Muscle layer of colon (tissue), 2 donors: ENCODE measurements at regions not wholly inside any gene's neighbourhood (a gene's known extent, or its start where the extent isn't known, plus 50 kb on each side); places are given as distances from the start of the nearest gene placed in this dataset.

ENCODE experiments used
- H3K27ac ChIP-seq: one replicate; pipeline ENCODE4 v1.7.0; 2013; ENCODE audit warnings: low read depth, mild to moderate bottlenecking, low read length, moderate library complexity
- H3K27me3 ChIP-seq, 2 donors: one replicate each; pipeline ENCODE4 v1.7.0; 2013; ENCODE audit warnings: low read length in 2 of 2, mild to moderate bottlenecking in 2 of 2; ENCODE audit not compliant: insufficient read depth in 2 of 2, control insufficient read depth in 1 of 2
- H3K36me3 ChIP-seq: one replicate; pipeline ENCODE4 v1.7.0; 2013; ENCODE audit warnings: mild to moderate bottlenecking, low read length; ENCODE audit not compliant: insufficient read depth
- H3K4me1 ChIP-seq: one replicate; pipeline ENCODE4 v1.7.0; 2013; ENCODE audit warnings: mild to moderate bottlenecking, low read length; ENCODE audit not compliant: insufficient read depth
- H3K4me3 ChIP-seq, 2 donors: one replicate each; pipeline ENCODE4 v1.7.0; 2013; ENCODE audit warnings: low read length in 2 of 2, low read depth in 1 of 2, mild to moderate bottlenecking in 1 of 2, moderate library complexity in 1 of 2
- H3K9ac ChIP-seq: one replicate; pipeline ENCODE4 v1.7.0; 2013; ENCODE audit warnings: low read length
- H3K9me3 ChIP-seq: one replicate; pipeline ENCODE4 v1.7.0; 2013; ENCODE audit warnings: mild to moderate bottlenecking, low read length
- donor health status: abdominal sarcoma.
- donor health status: Adenocarcinoma of cecum.

GRCh38 chr9:134253606-134254205 lies 72.5 kb upstream of the RXRA start:
- H3K4me3 ChIP-seq = no peak overlapping the region
- H3K27me3 ChIP-seq = peaks cover 0 to 3% of the 10 kb centered on the region in 2 donors
- no peak overlapping the region for H3K9ac ChIP-seq
- H3K27ac ChIP-seq = no peak overlapping the region
- no peaks in the 10 kb centered on the region for H3K4me1 ChIP-seq
- H3K9me3 ChIP-seq = no peaks in the 10 kb centered on the region
- H3K36me3 ChIP-seq = no peaks in the 10 kb centered on the region

GRCh38 chr9:134258332-134258731 lies 67.9 kb upstream of the RXRA start:
- Histone ChIP-seq H3K27ac (no peak overlapping the region), H3K4me1 (no peaks in the 10 kb centered on the region), H3K9ac (no peak overlapping the region), H3K4me3 (no peak overlapping the region), H3K27me3 (no peaks in the 10 kb centered on the region), H3K9me3 (no peaks in the 10 kb centered on the region), H3K36me3 (no peaks in the 10 kb centered on the region)

GRCh38 chr9:134258828-134259546 lies 67.3 kb upstream of the RXRA start:
- Histone ChIP-seq H3K9ac (no peak overlapping the region), H3K4me3 (no peak overlapping the region), H3K27me3 (no peaks in the 10 kb centered on the region), H3K9me3 (no peaks in the 10 kb centered on the region), H3K36me3 (no peaks in the 10 kb centered on the region), H3K4me1 (no peaks in the 10 kb centered on the region), H3K27ac (no peak overlapping the region)

DNA sequence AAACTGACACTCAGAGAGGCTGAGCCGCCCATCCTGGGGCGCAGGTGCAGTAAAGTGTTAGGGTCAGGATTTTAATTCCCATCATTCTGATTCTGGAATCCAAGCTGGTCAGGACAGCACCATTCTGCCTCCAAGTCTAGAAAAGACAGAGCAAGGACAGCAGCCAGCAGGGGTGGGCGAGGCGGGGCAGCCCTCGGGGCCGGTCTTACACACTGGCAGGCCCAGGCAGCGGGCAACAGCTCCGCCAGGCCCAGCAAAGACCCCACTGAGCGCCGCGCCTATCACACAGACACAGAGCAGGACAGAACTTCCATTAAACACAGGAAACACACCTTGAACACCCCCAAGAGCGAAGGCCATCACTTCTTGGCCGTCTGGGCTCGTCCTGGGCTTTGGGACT lies 66.5 kb upstream of the RXRA start:
- Histone ChIP-seq H3K27ac (no peak overlapping the region), H3K9me3 (no peaks in the 10 kb centered on the region), H3K4me1 (no peaks in the 10 kb centered on the region), H3K4me3 (no peak overlapping the region), H3K36me3 (no peaks in the 10 kb centered on the region), H3K27me3 (peaks cover 0 to 7% of the 10 kb centered on the region in 2 donors), H3K9ac (no peak overlapping the region)

GRCh38 chr9:134260801-134261200 lies 65.5 kb upstream of the RXRA start:
- H3K27ac ChIP-seq = no peak overlapping the region
- H3K4me3 ChIP-seq = no peak overlapping the region
- no peak overlapping the region for H3K9ac ChIP-seq
- H3K4me1 ChIP-seq = no peaks in the 10 kb centered on the region
- H3K36me3 ChIP-seq = no peaks in the 10 kb centered on the region
- H3K27me3 ChIP-seq = peaks cover 0 to 9% of the 10 kb centered on the region in 2 donors
- no peaks in the 10 kb centered on the region for H3K9me3 ChIP-seq

GRCh38 chr9:134262035-134262434 lies 64.2 kb upstream of the RXRA start:
- Histone ChIP-seq H3K4me3 (no peak overlapping the region), H3K9ac (no peak overlapping the region), H3K36me3 (no peaks in the 10 kb centered on the region), H3K27me3 (peaks cover 0 to 9% of the 10 kb centered on the region in 2 donors), H3K27ac (no peak overlapping the region), H3K9me3 (no peaks in the 10 kb centered on the region), H3K4me1 (no peaks in the 10 kb centered on the region)

- Histone ChIP-seq H3K4me1 (no peaks in the 10 kb centered on the region), H3K27me3 (peaks cover 0 to 9% of the 10 kb centered on the region in 2 donors), H3K36me3 (no peaks in the 10 kb centered on the region), H3K9ac (no peak overlapping the region), H3K27ac (no peak overlapping the region), H3K4me3 (no peak overlapping the region), H3K9me3 (no peaks in the 10 kb centered on the region)
These were observed 62.7 kb upstream of the RXRA start for GRCh38 chr9:134263596-134263995.

DNA sequence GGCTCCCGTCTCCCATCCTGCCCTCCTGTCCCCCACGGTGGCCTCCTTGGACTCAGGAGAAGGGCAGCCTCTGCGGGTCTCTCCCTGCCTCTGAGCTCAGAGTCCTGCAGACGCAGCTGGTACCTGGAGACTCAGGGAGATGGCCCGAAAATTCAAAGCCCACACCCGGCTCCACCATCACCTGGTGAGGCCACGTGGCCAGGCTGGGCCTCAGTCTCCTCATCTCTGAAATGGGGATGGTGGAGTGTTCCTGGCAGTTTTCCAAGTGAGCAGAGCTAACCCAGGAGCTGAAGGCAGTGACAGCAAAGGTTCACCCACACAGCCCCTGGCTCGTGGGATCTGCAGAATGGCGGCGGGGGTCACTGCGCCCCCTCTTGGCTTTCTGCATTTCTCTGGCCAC lies 62.1 kb upstream of the RXRA start:
- peaks cover 0 to 9% of the 10 kb centered on the region in 2 donors for H3K27me3 ChIP-seq

GRCh38 chr9:134265078-134265477 lies 61.2 kb upstream of the RXRA start:
- Histone ChIP-seq H3K9me3 (no peaks in the 10 kb centered on the region), H3K27ac (no peak overlapping the region), H3K27me3 (peaks cover 0 to 9% of the 10 kb centered on the region in 2 donors), H3K36me3 (no peaks in the 10 kb centered on the region), H3K4me1 (no peaks in the 10 kb centered on the region), H3K9ac (no peak overlapping the region), H3K4me3 (no peak overlapping the region)

More for the DNA sequence above, 62.1 kb upstream of the RXRA start:
- H3K36me3 ChIP-seq = no peaks in the 10 kb centered on the region
- H3K4me3 ChIP-seq = no peak overlapping the region
- H3K9me3 ChIP-seq = no peaks in the 10 kb centered on the region
- no peak overlapping the region for H3K27ac ChIP-seq
- no peak overlapping the region for H3K9ac ChIP-seq
- no peaks in the 10 kb centered on the region for H3K4me1 ChIP-seq

GRCh38 chr9:134266418-134266817 lies 59.8 kb upstream of the RXRA start:
- Histone ChIP-seq H3K27ac (no peak overlapping the region), H3K36me3 (no peaks in the 10 kb centered on the region), H3K4me3 (no peak overlapping the region)

DNA sequence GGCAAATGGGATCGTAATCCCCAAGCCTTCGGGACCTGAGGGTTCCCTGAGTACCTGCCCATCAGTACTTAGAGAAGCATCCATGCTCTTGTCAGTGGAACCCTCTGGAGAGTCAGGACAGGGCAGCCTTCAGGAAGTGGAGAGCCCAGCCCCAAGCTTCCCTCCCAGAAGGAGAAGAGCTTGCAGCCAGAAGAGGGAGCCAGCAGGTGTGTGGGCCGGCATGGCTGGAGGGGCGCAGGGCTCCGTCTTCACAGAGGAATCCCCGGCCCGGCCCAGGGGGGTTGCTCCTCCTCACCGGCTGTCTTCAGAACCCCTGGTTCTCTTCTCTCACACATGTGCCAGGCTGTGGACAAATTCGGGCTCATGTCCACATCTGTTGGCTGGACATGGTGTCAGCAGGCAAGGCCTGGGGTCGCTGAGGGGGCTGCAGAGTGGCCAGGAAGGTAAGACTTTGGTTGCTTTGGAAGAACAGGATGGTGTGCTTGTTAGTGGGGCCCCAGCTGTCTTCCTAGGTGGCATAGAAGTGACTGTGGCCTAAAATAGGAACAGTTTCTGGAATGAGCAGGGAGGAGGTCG lies 58.9 kb upstream of the RXRA start:
- H3K9ac ChIP-seq = no peak overlapping the region
- H3K36me3 ChIP-seq = no peaks in the 10 kb centered on the region
- no peaks in the 10 kb centered on the region for H3K9me3 ChIP-seq
- H3K4me1 ChIP-seq = no peaks in the 10 kb centered on the region
- H3K4me3 ChIP-seq = no peak overlapping the region
- peaks cover 0 to 9% of the 10 kb centered on the region in 2 donors for H3K27me3 ChIP-seq
- H3K27ac ChIP-seq = no peak overlapping the region

More at GRCh38 chr9:134266418-134266817, 59.8 kb upstream of the RXRA start:
- Histone ChIP-seq H3K9me3 (no peaks in the 10 kb centered on the region), H3K9ac (no peak overlapping the region), H3K27me3 (peaks cover 0 to 9% of the 10 kb centered on the region in 2 donors), H3K4me1 (no peaks in the 10 kb centered on the region)
